ENCODE measurements at regions not wholly inside any gene's neighbourhood (a gene's known extent, or its start where the extent isn't known, plus 50 kb on each side); places are given as distances from the start of the nearest gene placed in this dataset.

- H3K4me3 ChIP-seq (ENCODE audit: low read depth, poor library complexity, severe bottlenecking) = no peak overlapping the region
- 3 to 8% methylated on average over 22 to 41 of the region's 54 CpGs for WGBS, 2 donors
- no peak for DNase-seq (ENCODE audit: low spot score in 2 of 2)
- intact Hi-C loops (cut with DNase I; ENCODE audit: low total_unique reads) = no loop called here
- TF ChIP-seq CTCF (IDR thresholded peaks at IDR 0.05) (no peak), POLR2A (IDR thresholded peaks at IDR 0.05) (no peak)
Observed at GRCh38 chr12:107844312-107844921, 69.9 kb downstream of the ASCL4 start.

GRCh38 chr12:107845226-107845979 lies 70.9 kb downstream of the ASCL4 start:
- 8 to 22% methylated on average over 7 to 35 of the region's 51 CpGs for WGBS, 2 donors
- no peak for DNase-seq (ENCODE audit: low spot score in 2 of 2)
- no peak overlapping the region for H3K4me3 ChIP-seq (ENCODE audit: low read depth, poor library complexity, severe bottlenecking)
- no peak for TF ChIP-seq POLR2A (IDR thresholded peaks at IDR 0.05)
- TF ChIP-seq CTCF (IDR thresholded peaks at IDR 0.05) = no peak
- intact Hi-C loops (cut with DNase I; ENCODE audit: low total_unique reads) = no loop called here

- H3K4me3 ChIP-seq (ENCODE audit: low read depth, poor library complexity, severe bottlenecking) = no peak overlapping the region
- no peak for TF ChIP-seq POLR2A (IDR thresholded peaks at IDR 0.05)
- no peak for TF ChIP-seq CTCF (IDR thresholded peaks at IDR 0.05)
- DNase-seq (ENCODE audit: low spot score in 2 of 2) = no peak
- 42 to 47% methylated on average over 14 to 17 of the region's 17 CpGs for WGBS, 2 donors
- intact Hi-C loops (cut with DNase I; ENCODE audit: low total_unique reads) = no loop called here
Observed at GRCh38 chr12:107845980-107846659, 71.6 kb downstream of the ASCL4 start.

- 34 to 59% methylated on average over 1 of the region's 1 CpG for WGBS, 2 donors
- TF ChIP-seq POLR2A (IDR thresholded peaks at IDR 0.05) (no peak), CTCF (IDR thresholded peaks at IDR 0.05) (no peak)
- intact Hi-C loops (cut with DNase I; ENCODE audit: low total_unique reads) = no loop called here
- DNase-seq (ENCODE audit: low spot score in 2 of 2) = no peak
- H3K4me3 ChIP-seq (ENCODE audit: low read depth, poor library complexity, severe bottlenecking) = no peak overlapping the region
Observed at GRCh38 chr12:107847430-107847829, 72.9 kb downstream of the ASCL4 start.

- TF ChIP-seq POLR2A (IDR thresholded peaks at IDR 0.05) = no peak
- no peak for TF ChIP-seq CTCF (IDR thresholded peaks at IDR 0.05)
- 23 to 36% methylated on average over 3 of the region's 3 CpGs for WGBS, 2 donors
- intact Hi-C loops (cut with DNase I; ENCODE audit: low total_unique reads) = no loop called here
- H3K4me3 ChIP-seq (ENCODE audit: low read depth, poor library complexity, severe bottlenecking) = no peak overlapping the region
- no peak for DNase-seq (ENCODE audit: low spot score in 2 of 2)
Observed at GRCh38 chr12:107847830-107848229, 73.3 kb downstream of the ASCL4 start.

Measured in lower leg skin (tissue), 4 donors.